Thoracic aorta (tissue), 2 donors: ENCODE measurements at regions not wholly inside any gene's neighbourhood (a gene's known extent, or its start where the extent isn't known, plus 50 kb on each side); places are given as distances from the start of the nearest gene placed in this dataset.

Experiments used
- ATAC-seq: fragments of 150-250 bp; one replicate; pipeline ENCODE4 v1.8.0; 2017; ENCODE audit warnings: low read depth; ENCODE audit not compliant: insufficient number of reproducible peaks, low FRiP score
- DNase-seq: peaks from one replicate; pipeline ENCODE4 v3.0.0-alpha.2; 2020; ENCODE audit warnings: low spot score
- H3K27ac ChIP-seq, 2 donors: fragments of 200-600 bp; sonication (generic); 1 replicate in 1 of 2; 2 replicates in 1 of 2; pipeline ENCODE4 v1.5.1; 2016; ENCODE audit warnings: mild to moderate bottlenecking in 2 of 2, moderate library complexity in 2 of 2
- H3K27me3 ChIP-seq: fragments of 200-600 bp; sonication (generic); replicated peaks from 2 replicates; pipeline ENCODE4 v1.6.0; 2016; ENCODE audit warnings: mild to moderate bottlenecking; ENCODE audit not compliant: insufficient read depth
- H3K36me3 ChIP-seq: fragments of 200-600 bp; sonication (generic); one replicate; pipeline ENCODE4 v1.5.1; 2016
- H3K4me1 ChIP-seq, 2 donors: fragments of 200-600 bp; sonication (generic); 1 replicate in 1 of 2; 2 replicates in 1 of 2; pipeline versions ENCODE4 v1.5.1 to v1.6.0; 2016; ENCODE audit warnings: low read depth in 2 of 2, mild to moderate bottlenecking in 1 of 2; ENCODE audit not compliant: control insufficient read depth in 1 of 2
- H3K4me3 ChIP-seq: fragments of 200-600 bp; sonication (generic); 2 replicates; pipeline ENCODE4 v1.5.1; 2016; ENCODE audit warnings: mild to moderate bottlenecking
- H3K9me3 ChIP-seq: fragments of 200-600 bp; sonication (generic); 2 replicates; pipeline ENCODE4 v1.5.1; 2016
- TF ChIP-seq, protein P1 (sequence below): fragments of 200-600 bp; sonication (generic); IDR thresholded peaks from one replicate; pipeline ENCODE4 v1.5.1; 2019; ENCODE audit warnings: antibody characterized with exemption

DNA sequence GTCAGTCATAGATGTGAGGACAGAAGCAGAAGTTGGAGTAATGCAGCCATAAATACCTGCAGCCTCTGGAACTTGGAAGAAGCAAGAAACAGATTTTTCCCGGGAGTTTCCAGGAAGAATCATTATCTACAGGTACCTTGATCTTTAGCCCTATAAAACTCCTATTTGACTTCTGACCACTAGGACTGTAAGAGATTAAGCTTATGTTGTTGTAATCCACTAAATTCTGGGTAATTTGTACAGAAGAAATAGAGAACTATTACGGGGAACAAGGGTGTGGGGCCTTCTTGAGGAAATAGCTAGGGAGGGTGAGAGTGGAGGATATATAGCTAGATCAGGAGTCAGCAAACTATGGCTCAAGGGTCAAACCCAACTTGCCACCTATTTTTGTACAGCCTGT, 353.2 kb downstream of the SLC4A3 start:
- no peak for DNase-seq
- TF ChIP-seq, protein P1, sequence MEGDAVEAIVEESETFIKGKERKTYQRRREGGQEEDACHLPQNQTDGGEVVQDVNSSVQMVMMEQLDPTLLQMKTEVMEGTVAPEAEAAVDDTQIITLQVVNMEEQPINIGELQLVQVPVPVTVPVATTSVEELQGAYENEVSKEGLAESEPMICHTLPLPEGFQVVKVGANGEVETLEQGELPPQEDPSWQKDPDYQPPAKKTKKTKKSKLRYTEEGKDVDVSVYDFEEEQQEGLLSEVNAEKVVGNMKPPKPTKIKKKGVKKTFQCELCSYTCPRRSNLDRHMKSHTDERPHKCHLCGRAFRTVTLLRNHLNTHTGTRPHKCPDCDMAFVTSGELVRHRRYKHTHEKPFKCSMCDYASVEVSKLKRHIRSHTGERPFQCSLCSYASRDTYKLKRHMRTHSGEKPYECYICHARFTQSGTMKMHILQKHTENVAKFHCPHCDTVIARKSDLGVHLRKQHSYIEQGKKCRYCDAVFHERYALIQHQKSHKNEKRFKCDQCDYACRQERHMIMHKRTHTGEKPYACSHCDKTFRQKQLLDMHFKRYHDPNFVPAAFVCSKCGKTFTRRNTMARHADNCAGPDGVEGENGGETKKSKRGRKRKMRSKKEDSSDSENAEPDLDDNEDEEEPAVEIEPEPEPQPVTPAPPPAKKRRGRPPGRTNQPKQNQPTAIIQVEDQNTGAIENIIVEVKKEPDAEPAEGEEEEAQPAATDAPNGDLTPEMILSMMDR = no peak
- ATAC-seq = no peak

DNA sequence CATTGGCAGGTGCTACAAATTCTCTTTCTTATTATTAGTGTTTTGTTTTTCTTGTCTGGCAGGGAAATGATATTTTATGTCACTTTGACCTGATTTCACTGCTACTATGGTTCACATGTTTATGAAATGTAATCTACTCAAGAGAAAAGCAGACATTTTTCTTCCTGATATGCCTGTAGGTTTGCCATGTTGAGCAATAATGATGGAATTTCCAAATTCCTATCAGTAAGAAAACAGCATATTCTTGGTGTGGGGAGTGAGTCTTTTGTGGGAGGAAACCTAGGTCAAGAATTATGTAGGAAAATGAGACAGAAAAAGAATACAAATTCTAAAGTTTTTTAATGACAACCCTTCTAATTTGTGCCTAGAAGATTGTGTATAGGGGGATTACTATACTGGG, 356.4 kb downstream of the SLC4A3 start:
- Histone ChIP-seq H3K4me1 (peaks cover 0 to 3% of the 10 kb centered on the region in 2 donors), H3K4me3 (no peak overlapping the region), H3K27ac (no peak overlapping the region), H3K27me3 (no peaks in the 10 kb centered on the region), H3K36me3 (no peaks in the 10 kb centered on the region), H3K9me3 (no peaks in the 10 kb centered on the region)
- DNase-seq (no peak), ATAC-seq (no peak)
- TF ChIP-seq, protein P1 = no peak

More for the DNA sequence above, 353.2 kb downstream of the SLC4A3 start:
- Histone ChIP-seq H3K9me3 (no peaks in the 10 kb centered on the region), H3K4me1 (peaks cover 0 to 3% of the 10 kb centered on the region in 2 donors), H3K27me3 (no peaks in the 10 kb centered on the region), H3K4me3 (no peak overlapping the region), H3K36me3 (no peaks in the 10 kb centered on the region), H3K27ac (no peak overlapping the region)

DNA sequence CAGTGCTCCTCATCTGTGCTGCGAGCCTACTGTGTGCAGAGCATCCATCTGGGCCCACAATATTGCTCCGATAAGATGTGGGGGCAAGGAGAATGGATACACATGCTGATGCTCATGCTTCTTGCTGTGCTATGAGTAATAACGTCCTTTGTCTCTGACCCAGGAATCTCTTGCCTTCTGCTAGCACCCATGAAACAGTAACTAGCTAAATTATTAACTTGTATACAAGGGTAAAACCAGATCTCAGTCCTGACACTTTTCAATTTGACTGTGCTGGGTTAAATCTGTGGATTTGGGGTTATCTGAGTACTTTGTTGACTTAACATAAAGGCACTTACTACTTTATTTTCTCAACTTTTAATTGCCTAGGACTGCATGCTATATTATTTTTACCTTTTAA, 357.6 kb downstream of the SLC4A3 start:
- no peak for ATAC-seq
- Histone ChIP-seq H3K36me3 (no peaks in the 10 kb centered on the region), H3K4me1 (peaks cover 0 to 3% of the 10 kb centered on the region in 2 donors), H3K27me3 (no peaks in the 10 kb centered on the region), H3K9me3 (no peaks in the 10 kb centered on the region), H3K27ac (no peak overlapping the region), H3K4me3 (no peak overlapping the region)
- TF ChIP-seq, protein P1 = no peak
- DNase-seq = no peak

DNA sequence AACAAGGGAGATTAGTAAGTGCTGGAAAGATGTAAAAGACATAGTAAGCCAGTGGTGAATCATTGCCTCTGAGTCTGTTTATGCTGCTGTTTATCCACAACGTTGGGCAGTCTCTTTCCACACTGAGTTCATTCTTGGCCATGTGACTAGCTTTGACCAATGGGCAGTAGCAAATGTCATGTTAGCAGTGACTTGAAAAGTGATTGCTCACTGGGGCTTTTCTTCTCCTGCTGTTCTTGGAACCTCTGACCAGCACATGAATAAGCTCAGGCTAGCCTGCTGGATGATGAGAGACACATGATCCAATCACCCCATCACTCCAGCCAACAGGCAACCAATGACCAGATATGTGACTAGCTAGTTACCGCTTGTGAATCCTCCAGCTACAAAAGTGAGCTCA, 360.4 kb downstream of the SLC4A3 start:
- TF ChIP-seq, protein P1 = no peak
- ATAC-seq = peak; percentile 73

DNA sequence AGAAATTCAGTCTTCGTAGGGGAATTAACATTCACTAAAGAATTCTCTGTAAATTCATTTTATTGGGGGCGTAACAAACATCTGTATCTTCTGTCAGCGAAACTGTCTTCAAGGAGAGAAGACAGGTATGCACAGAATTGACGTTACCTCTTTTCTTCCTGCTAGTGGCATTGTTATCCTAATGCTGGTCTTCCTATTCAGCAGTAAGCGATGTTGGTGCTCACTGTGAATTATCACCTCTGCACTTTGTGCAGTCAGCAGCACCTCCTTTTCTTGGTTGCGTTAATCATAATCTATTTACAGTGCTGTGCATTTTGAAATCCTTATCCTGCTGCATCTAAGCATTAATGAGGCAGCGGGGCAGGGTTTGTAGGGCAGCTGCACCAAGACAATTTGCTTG, 362.3 kb downstream of the SLC4A3 start:
- ATAC-seq (no peak), DNase-seq (no peak)
- TF ChIP-seq, protein P1 = no peak
- H3K27ac ChIP-seq = no peak overlapping the region
- no peak overlapping the region for H3K4me3 ChIP-seq
- no peaks in the 10 kb centered on the region for H3K4me1 ChIP-seq
- H3K36me3 ChIP-seq = no peaks in the 10 kb centered on the region
- no peaks in the 10 kb centered on the region for H3K27me3 ChIP-seq
- H3K9me3 ChIP-seq = no peaks in the 10 kb centered on the region

More for the DNA sequence above, 360.4 kb downstream of the SLC4A3 start:
- no peak overlapping the region for H3K4me3 ChIP-seq
- no peaks in the 10 kb centered on the region for H3K36me3 ChIP-seq
- DNase-seq = no peak
- H3K27me3 ChIP-seq = no peaks in the 10 kb centered on the region
- peaks cover 0 to 3% of the 10 kb centered on the region in 2 donors for H3K4me1 ChIP-seq
- H3K9me3 ChIP-seq = no peaks in the 10 kb centered on the region
- H3K27ac ChIP-seq = no peak overlapping the region
